OCI-LY7 (cell line): ENCODE measurements at regions not wholly inside any gene's neighbourhood (a gene's known extent, or its start where the extent isn't known, plus 50 kb on each side); places are given as distances from the start of the nearest gene placed in this dataset.

Experiments
- BruUV-seq: library from RNA; stranded (reverse); fragments of 400-500 nt; replicated peaks from 2 replicates; lab custom pipeline; 2021; lab: Mats Ljungman, UMichigan
- CTCF ChIA-PET: fragments of 300-600 bp; sonication (Branson Sonifier 250); formaldehyde crosslinking; loops from one replicate; lab custom pipeline; 2022; ENCODE audit warnings: antibody characterized with exemption; ENCODE audit not compliant: unreplicated experiment; lab: Charles Lee
- POLR2A ChIA-PET: fragments of 300-600 bp; sonication (Branson Sonifier 250); formaldehyde crosslinking; loops from one replicate; lab custom pipeline; 2022; ENCODE audit warnings: antibody characterized with exemption; lab: Charles Lee
- DNase-seq: peaks from one replicate; pipeline ENCODE4 v3.0.0-alpha.2; 2015; ENCODE audit warnings: low spot score
- H2AFZ ChIP-seq: fragments of 200-600 bp; sonication (generic), shearing (Covaris generic); 2 replicates; pipeline ENCODE4 v1.6.1; 2014; ENCODE audit warnings: mild to moderate bottlenecking, antibody characterized with exemption, low read length, moderate library complexity
- H3K27ac ChIP-seq: fragments of 200-600 bp; sonication (generic); 2 replicates; pipeline ENCODE4 v1.5.1; 2014; ENCODE audit warnings: mixed run types, low read depth, mild to moderate bottlenecking, moderate library complexity, low read length, inconsistent platforms; ENCODE audit not compliant: poor library complexity, severe bottlenecking
- H3K36me3 ChIP-seq: fragments of 200-600 bp; sonication (generic); 2 replicates; pipeline ENCODE4 v1.6.1; 2014; ENCODE audit warnings: mild to moderate bottlenecking, antibody characterized with exemption, low read length, moderate library complexity, mixed read lengths; ENCODE audit not compliant: insufficient read depth
- H3K4me1 ChIP-seq: fragments of 200-600 bp; sonication (generic); 2 replicates; pipeline ENCODE4 v1.5.1; 2014; ENCODE audit warnings: mild to moderate bottlenecking, low read length; ENCODE audit not compliant: insufficient read depth, poor library complexity, severe bottlenecking
- H3K4me2 ChIP-seq: fragments of 200-600 bp; sonication (generic); 2 replicates; pipeline ENCODE4 v1.6.1; 2014; ENCODE audit warnings: mild to moderate bottlenecking, low read length
- H3K4me3 ChIP-seq: fragments of 200-600 bp; sonication (generic); 2 replicates; pipeline ENCODE4 v1.5.1; 2014; ENCODE audit warnings: mild to moderate bottlenecking, low read depth, low read length; ENCODE audit not compliant: poor library complexity, severe bottlenecking
- H3K79me2 ChIP-seq: fragments of 200-600 bp; sonication (generic); 2 replicates; pipeline ENCODE4 v1.6.1; 2016; ENCODE audit warnings: low read depth, mild to moderate bottlenecking, low read length, moderate library complexity, mixed read lengths; ENCODE audit not compliant: insufficient read depth
- H3K9me2 ChIP-seq: fragments of 200-600 bp; sonication (generic); 2 replicates; pipeline ENCODE4 v1.6.1; 2016; ENCODE audit warnings: mild to moderate bottlenecking, low read length, mixed read lengths; ENCODE audit not compliant: insufficient read depth
- H3K9me3 ChIP-seq: fragments of 200-600 bp; sonication (generic); 2 replicates; pipeline ENCODE4 v1.6.1; 2014; ENCODE audit warnings: mild to moderate bottlenecking, mixed run types, low read length, mixed read lengths
- H4K20me1 ChIP-seq: fragments of 200-600 bp; sonication (generic); 2 replicates; pipeline ENCODE4 v1.6.1; 2014; ENCODE audit warnings: mild to moderate bottlenecking, antibody characterized with exemption, low read length, moderate library complexity, mixed read lengths; ENCODE audit not compliant: insufficient read depth
- EZH2phosphoT487 ChIP-seq: fragments of 200-600 bp; sonication (generic); IDR thresholded peaks from 2 replicates; pipeline ENCODE4 v1.6.1; 2018; ENCODE audit warnings: low read depth, borderline replicate concordance, mild to moderate bottlenecking, mixed run types, antibody characterized with exemption, low read length, moderate library complexity, mixed read lengths
- intact Hi-C: fragments of 100-400 bp; cut with micrococcal nuclease; formaldehyde crosslinking; loops from one replicate; pipeline ENCODE4 v1.10.0; 2022; ENCODE audit not compliant: unreplicated experiment
- TF ChIP-seq, protein P1 (sequence below): fragments of 200-600 bp; sonication (generic); conservative IDR thresholded peaks from 2 replicates; pipeline ENCODE4 v1.5.1; 2014; ENCODE audit warnings: mild to moderate bottlenecking, antibody characterized with exemption, low read length, moderate library complexity, mixed read lengths

DNA sequence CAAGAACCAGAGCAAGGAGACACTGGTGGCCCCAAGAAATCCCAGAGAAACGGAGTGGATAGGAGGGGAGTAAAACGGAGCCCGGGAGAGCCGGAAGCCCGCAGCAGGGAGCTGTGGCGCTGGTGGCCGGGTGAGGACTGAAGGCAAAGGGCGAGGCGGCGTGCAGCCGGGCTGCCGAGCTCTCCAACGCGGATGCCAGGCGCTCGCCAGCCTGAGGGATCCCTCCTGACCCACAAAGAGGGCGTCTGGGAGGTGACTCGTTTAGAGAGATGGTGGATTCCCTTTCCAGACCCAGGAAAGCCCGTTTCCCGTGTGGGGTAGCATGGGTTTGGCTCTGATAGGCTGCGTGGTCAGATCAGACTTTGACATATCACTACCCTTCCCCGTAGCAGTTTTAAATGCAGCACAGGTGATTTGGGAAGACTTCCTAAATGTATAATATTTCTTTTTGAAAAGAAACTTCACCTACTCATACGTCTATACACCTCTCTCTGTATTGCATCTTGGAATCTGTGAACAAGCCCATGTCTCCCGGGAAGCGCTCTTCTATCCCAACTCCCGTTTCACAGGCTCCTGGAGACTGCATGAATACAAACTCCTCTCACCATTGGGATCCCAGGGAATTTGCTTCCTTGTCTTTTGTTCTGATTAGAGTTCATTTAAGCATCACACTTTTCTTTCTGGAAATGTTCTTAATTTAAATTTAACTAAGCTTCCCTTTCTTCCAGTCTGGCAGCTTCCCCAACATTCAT, 158.1 kb downstream of the C9orf152 start:
- BruUV-seq = no TSS peak
- Histone ChIP-seq H3K4me1 (peaks cover 44% of the 10 kb centered on the region), H3K27ac (peak overlapping the region; percentile 53), H3K9me3 (no peaks in the 10 kb centered on the region), H3K9me2 (no peaks in the 10 kb centered on the region), H2AFZ (no peak overlapping the region), H3K36me3 (peaks cover 34% of the 10 kb centered on the region), H3K79me2 (peaks cover 63% of the 10 kb centered on the region), H3K4me3 (peak overlapping the region; percentile 86), H3K4me2 (peak overlapping the region; percentile 90), H4K20me1 (peaks cover 8% of the 10 kb centered on the region; the same call in 1 of the 2 replicates)
- ChIA-PET POLR2A (interaction anchor here (0.6 to 6.3 kb wide), 15 partner anchors 7 to 147 kb away, joined by 3 to 42 read pairs (median 4); no protein-coding TSS in a partner anchor), CTCF (interaction anchor here (1.0 kb wide), 1 partner anchor 143 kb away, joined by 4 read pairs; no protein-coding TSS in a partner anchor)
- peak; percentile 54 for DNase-seq
- TF ChIP-seq, protein P1, sequence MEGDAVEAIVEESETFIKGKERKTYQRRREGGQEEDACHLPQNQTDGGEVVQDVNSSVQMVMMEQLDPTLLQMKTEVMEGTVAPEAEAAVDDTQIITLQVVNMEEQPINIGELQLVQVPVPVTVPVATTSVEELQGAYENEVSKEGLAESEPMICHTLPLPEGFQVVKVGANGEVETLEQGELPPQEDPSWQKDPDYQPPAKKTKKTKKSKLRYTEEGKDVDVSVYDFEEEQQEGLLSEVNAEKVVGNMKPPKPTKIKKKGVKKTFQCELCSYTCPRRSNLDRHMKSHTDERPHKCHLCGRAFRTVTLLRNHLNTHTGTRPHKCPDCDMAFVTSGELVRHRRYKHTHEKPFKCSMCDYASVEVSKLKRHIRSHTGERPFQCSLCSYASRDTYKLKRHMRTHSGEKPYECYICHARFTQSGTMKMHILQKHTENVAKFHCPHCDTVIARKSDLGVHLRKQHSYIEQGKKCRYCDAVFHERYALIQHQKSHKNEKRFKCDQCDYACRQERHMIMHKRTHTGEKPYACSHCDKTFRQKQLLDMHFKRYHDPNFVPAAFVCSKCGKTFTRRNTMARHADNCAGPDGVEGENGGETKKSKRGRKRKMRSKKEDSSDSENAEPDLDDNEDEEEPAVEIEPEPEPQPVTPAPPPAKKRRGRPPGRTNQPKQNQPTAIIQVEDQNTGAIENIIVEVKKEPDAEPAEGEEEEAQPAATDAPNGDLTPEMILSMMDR = no peak
- no peak for TF ChIP-seq EZH2phosphoT487
- intact Hi-C loops = loop anchor here (1.0 to 2.0 kb wide), 3 partner anchors 98 to 143 kb away; no protein-coding TSS in a partner anchor

DNA sequence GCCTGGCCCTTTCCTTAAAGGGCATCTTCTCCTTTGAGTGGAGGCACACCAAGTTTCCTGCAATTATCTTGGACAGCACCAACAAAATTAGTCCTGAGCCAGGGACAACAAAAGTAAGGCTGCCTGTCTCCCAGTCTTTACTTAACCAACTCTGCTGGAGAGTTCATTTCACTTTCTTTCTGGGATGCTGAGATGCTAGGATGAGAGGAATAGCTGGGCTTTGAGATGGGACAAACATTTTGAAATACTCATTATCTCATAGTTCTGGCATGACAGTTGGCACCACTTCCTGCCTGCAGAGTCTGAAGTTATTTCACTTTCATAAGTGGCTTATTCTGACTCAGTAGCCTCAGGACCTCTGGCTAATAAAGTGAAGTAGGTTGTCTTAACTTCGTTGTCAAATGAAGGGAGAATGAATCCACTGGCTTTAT, 157.0 kb downstream of the C9orf152 start:
- BruUV-seq = no TSS peak
- Histone ChIP-seq H3K79me2 (peaks cover 74% of the 10 kb centered on the region), H3K36me3 (peaks cover 42% of the 10 kb centered on the region), H2AFZ (no peak overlapping the region), H4K20me1 (peaks cover 8% of the 10 kb centered on the region; the same call in 1 of the 2 replicates), H3K4me2 (peak overlapping the region; percentile 90), H3K9me2 (no peaks in the 10 kb centered on the region), H3K4me1 (peaks cover 49% of the 10 kb centered on the region), H3K4me3 (peak overlapping the region; percentile 86), H3K9me3 (no peaks in the 10 kb centered on the region), H3K27ac (peak overlapping the region; percentile 53)
- ChIA-PET CTCF (interaction anchor here (1.0 to 1.5 kb wide), 3 partner anchors 92 to 147 kb away, joined by 3 to 6 read pairs (median 3); no protein-coding TSS in a partner anchor), POLR2A (interaction anchor here (0.6 to 6.3 kb wide), 19 partner anchors 11 to 621 kb away, joined by 3 to 42 read pairs (median 5); no protein-coding TSS in a partner anchor)
- TF ChIP-seq, protein P1 = no peak
- TF ChIP-seq EZH2phosphoT487 = no peak
- intact Hi-C loops = no loop called here
- DNase-seq = peak; percentile 69
